ENCODE measurements at regions not wholly inside any gene's neighbourhood (a gene's known extent, or its start where the extent isn't known, plus 50 kb on each side); places are given as distances from the start of the nearest gene placed in this dataset.

DNA sequence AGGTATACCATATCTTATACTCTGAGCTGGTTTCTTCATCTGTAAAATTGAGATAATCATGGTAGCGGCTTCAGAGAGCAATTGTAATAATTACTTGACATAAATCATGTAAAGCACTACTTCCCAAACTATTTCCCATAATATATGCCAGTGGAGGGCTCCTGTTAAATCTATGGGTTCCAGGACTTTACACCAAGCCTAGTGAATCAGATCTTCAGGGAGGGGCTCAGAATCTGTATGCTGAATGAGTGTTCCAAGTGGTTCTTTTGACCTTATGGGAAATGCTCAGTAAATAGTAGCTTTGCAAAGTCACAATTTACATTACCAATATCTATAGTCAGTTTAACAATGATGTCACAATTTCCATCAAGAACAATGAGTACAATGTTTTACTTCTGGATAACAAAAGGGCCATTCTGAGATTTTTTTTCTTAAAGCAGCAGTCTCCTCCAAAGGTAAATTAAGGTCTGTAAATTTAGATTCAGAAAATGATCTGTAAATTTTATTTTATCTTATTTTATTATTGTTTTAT lies 50.9 kb upstream of the NLK start:
- no peak for DNase-seq
